ENCODE measurements at regions not wholly inside any gene's neighbourhood (a gene's known extent, or its start where the extent isn't known, plus 50 kb on each side); places are given as distances from the start of the nearest gene placed in this dataset.

DNA sequence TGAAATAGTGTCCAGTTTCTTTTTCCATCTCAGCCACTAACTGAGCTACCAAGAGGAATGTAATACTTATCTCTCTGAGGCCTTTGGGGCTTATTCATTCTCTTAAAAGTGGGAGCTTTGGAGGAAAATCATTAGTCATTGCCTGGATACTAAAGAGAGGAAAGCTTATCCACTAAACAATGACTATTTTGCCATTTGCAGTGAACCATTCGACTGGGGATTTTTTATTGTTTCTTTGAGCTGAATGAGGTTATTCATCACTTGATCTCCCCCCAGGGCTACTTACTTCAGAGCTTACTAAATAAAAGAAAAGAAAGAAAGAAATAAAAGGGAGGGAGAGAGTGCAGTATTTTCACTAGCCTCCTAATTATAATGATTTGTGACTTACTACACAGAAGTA, 1329.5 kb upstream of the TENM3 start:
- DNase-seq (ENCODE audit: low spot score): no peak

DNA sequence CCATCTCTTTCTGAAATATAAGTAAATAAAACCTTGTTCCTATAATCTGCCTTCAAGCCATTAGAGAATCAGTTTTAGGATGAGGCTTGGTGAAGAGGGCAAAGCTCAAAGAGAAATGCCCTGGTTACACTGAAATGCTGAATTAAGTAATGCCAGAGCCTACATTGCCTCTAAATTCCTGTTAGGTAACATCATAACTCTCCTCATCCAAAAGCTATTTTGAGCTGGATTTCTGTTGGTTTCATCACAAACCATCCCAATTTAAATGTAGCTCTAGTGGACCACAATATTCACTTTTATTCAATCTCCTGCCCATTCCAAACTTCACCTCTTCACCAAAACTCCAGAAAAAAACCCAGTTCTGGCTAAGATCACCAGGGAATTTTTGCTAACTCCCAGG, 1319.7 kb upstream of the TENM3 start:
- no peak for DNase-seq (ENCODE audit: low spot score)

DNA sequence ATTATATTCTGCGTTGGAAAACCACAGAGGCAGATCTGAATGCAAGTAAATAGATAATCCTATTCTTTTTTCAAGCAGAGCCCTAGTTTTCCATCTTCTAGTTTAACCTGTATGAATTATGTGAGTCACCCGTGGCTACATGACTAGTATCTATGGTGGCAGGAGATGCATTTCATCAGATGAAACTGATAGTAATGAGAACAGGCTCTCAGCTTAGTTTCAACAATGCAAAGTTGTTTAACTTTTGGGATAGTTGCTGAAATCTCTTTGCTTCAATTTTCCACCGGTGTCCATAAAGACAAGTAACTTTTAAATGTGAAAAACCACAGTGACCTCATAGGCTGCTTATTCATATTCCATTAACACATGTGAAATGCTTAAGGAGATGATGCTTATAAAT, 1317.4 kb upstream of the TENM3 start:
- DNase-seq (ENCODE audit: low spot score): no peak

DNA sequence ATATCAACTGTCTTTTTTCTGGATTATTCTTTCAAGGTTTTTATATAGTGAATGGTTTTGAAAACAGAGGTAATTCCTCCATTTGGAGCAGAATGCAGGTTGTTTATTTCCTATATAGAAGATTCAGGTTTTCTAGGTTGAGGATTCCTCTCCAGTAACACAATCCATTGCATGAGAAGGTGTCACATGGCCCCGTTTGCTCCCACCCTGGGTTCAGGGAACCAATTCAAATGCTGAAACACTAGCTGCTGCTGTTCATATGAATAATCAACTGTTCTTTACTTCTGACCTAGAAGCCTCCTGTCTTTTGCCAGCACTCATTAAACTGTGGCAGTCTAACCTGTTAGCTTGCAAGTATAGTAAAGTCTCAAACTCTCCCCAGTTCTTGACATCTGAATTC, 1316.9 kb upstream of the TENM3 start:
- no peak for DNase-seq (ENCODE audit: low spot score)

DNA sequence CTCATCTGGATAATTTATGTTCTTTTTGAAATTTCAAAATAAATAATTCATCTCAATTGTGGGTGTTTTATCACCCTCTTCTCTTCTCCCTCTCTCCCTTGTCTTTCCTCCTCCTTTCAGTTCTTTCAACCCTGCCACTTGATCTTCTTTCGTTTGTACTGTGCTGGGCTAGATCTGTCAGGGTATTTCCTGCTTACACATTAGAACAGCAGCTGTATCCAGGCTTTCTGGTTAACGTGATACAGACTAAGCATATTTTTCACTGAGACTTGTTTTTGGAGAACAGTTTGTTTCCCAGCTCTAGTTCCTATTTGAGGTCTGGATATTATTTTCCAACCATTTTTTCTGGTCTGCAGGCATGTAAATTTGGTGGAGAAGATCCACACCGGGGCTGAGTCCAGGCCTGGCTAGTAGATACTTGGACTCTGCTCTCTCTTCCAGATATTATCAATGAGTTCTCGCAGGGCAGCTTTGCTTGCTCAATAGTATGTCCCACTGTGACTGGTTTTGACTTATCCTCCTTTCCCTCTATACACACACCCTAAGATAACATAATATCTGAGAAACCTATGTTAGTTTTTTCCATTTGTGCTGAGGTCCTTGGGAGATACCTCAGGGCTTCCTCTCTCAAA, 1310.7 kb upstream of the TENM3 start:
- no peak for DNase-seq (ENCODE audit: low spot score)

DNA sequence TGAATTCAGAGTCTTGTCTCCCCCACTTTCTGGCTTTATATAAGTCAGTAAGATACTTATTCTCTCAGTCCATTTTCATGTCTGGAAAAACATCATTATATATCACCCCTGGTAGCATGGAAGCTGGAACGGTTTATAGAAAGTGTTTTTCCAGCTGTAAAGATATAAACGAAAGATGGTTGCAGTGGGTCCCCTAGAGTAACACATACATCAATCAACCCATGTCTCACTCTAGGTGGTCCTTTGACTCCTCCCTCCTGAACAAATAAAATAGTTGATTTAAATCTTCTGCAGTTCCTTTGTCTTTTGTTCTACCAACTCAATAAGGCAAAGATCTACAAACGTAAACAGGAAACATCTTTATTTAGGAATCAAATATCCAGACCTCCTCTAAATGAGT, 1306.1 kb upstream of the TENM3 start:
- DNase-seq (ENCODE audit: low spot score): no peak

DNA sequence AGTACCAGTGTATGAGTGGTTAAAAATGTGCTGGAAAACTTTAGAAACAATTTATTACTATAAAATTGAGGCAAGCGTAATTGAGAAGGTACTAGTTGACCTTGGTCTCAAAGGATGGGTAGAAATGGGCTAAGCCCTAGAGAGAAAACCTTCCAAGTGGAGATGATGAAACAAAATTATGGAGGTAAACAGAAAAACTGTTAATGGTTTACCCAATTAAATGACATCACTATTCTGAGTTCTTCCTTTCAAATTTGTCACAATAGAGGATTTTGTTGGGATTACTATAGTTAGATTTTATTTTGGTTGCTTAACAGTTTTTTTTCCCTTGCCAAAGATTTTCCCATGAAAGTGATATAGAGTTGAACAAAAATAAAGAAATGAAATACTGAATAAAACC, 1302.5 kb upstream of the TENM3 start:
- no peak for DNase-seq (ENCODE audit: low spot score)

DNA sequence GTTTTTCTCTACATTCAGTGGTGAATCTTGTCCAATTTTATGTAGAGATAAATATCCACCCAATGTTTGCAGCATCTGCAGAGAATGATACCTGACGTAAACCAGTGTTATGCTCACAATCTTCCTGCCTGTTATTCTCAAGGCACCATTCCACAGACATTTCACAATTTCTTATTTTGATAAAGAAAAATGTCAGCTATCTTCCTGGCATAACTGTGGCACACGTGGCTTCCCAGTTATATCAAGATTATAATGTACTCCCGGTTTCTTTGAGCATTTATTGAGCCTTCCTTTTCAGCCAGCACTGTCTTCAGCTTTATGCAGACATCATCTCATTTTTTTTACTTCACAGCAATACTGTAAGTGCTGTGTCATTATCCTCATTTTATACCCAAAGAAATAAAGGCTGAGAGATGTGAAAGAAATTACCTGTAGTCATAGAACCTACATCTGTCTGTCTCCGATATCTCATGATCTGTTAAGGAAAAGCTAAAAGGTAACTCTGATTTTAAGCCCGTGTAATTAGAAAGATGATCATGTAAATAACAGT, 1300.8 kb upstream of the TENM3 start:
- no peak for DNase-seq (ENCODE audit: low spot score)

DNA sequence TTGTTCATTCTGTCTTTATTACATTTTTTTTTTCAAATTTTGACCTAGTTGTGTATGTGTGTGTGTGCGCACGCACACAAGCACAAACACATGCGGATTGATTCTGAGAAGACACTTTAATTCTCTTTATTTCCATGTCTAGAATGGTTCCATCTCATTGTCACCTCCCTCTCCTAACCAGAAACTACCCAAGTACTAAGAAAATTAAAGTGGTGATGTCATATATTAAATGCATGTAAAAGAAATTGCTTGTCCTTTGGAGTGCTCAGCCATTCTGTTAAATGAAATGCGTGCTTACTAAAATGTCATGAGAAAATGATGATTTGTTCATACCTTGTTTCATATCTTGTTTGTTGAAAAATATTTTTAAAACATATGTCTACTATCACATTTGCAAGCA, 1297.0 kb upstream of the TENM3 start:
- DNase-seq (ENCODE audit: low spot score): no peak

DNA sequence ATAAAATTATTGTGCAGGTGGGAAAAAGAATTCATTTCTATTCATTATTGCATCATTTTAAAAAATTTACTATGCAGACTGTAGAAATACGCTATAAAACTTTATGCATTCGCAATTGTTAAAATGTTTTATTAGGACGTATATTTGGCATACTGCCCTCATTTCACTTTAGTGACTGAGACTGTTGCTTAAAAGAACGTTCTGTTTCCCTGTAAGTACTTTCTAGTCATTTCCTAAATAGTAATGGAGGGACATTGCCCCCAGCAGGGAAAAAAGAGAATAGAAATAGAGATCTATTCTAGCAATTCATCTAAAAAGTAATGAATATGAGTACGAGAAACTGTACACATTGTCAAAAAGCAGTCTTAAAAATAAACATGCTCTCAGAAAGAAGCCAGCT, 1295.8 kb upstream of the TENM3 start:
- no peak for DNase-seq (ENCODE audit: low spot score)

DNA sequence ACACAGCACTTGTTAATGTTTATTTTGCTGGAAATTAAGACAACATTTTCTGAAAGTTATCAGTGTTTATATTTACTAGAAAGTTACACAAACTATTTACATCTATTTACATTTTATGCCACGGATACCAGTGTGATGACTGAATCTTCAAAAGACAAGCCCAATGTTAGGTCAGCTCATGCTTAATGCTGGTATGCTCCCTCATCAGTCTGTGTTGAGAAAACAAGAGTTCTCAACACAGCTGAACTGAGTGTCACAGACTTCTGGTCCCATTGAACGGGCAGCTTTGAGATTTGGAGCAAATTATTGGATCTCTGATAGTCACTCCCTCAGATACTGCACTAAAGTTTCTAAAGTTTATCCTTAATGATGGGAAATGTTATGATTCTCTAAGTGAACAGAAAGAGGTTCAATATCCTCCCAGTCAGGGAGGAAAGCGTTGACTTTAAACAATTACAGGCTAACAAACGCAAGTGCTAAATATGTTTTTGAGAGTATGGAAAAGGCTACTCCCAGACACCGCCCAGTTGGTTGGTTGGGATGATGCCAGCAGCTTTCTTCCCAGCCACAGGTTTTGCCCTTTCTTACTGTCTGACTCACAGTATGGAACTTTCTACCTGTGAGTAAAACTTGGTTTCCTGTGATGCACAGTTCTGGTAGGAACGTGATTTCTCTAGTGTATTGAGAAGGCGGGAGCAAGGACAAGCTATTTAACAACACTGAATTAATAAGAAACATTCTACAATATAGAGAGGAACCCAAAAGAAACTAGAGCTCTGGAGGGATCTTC, 1293.6 kb upstream of the TENM3 start:
- DNase-seq (ENCODE audit: low spot score): no peak

DNA sequence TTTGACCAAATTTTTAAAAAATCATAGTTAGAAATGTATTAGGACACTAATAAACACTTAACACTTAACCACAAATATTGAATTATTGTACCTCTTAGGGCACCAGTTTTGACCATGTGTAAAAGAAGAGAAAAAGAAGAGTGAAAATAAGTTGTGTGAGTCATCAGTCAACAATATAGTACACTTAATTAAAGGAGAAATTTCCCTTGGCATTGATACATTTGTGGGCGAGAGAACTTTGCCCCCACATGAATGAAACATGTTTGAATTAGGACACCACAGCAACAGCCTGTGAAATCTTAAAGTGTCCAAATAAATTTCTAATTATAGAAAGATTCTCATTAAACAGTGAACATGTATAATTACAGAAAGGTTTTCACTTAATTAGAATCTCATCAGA, 1292.8 kb upstream of the TENM3 start:
- no peak for DNase-seq (ENCODE audit: low spot score)

DNA sequence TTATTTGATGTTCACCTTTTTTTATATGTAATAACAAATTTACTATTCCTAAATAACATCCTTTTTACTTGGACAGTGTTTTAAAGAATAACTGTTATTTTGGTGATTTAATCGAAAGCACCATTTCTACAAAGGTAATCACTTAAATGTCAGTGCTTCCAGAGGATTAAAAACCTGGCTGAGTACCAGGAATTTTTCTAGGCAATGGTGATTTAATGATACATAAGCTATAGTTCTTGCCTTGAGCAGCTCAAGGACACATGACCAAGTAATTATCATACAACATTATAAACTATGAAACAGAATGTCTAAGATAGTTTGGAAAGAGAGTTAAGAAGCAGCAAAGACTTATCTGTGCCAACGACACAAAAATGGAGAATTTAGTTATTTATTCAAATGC, 1291.9 kb upstream of the TENM3 start:
- DNase-seq (ENCODE audit: low spot score): no peak

DNA sequence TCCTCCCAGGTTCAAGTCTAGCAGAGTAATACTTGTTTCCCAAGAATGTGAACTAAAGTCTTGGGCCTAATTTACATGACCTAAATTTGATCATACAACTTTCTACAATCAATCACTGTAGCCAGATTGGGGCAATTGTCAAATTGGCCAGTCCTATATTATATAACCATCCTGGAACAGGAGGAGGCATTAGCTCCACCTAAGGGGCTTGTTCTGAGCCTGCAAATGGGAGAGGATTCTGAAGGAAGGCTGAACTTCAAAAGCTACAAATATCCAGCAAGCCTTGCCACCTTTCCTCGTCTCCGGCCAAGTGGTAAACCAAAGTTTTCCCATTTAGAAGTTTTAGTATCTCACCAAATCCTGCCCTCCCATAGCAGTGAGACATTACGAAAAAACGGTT, 1289.6 kb upstream of the TENM3 start:
- no peak for DNase-seq (ENCODE audit: low spot score)

DNA sequence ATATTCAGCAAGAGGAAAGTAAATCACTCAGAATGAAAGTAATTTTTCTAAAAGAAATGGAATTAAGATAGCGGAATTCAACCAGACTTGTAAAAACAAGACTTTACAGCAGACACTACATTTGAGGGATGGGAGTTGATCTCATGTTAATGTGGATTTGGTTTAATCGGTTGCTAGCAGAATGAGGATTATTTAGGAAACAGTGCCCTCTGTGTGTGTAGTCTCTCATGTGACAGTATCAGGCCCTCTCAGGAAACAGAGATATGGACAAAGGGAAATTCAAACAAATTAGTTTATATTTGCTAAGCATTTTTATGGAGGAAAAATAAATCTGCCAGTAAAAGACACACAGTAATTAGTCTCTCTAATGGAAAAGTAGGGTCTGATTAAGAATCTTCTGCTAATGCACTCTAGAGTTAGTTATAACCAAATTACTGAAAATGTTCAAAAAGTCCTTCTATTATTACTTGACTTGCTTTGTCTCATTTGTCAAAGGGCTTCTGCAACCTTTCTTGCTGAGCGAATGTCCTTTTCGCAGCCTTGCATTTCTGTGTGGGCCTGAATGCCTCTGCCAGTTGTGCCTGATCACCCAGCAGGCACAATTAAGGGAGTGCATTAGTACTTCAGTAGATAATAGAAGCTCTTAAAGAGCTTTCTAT, 1282.3 kb upstream of the TENM3 start:
- DNase-seq (ENCODE audit: low spot score): no peak

DNA sequence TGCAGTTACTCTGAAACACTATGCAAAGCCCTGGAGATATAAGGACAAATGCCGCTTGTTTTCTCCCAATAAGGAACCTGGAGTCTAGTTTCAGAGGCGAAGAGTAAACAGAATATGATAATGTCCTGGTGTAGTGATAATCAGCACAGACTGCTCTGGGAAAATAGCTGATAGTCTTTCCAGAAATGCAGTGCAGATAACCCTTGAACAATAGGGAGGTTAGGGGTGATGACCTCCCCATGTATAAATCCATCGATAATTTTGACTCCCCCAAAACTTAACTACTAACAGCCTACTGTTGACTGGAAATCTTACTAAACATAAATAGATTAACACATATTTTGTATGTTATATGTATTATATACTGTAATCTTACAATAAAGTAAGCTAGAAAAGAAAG, 1280.9 kb upstream of the TENM3 start:
- no peak for DNase-seq (ENCODE audit: low spot score)

DNA sequence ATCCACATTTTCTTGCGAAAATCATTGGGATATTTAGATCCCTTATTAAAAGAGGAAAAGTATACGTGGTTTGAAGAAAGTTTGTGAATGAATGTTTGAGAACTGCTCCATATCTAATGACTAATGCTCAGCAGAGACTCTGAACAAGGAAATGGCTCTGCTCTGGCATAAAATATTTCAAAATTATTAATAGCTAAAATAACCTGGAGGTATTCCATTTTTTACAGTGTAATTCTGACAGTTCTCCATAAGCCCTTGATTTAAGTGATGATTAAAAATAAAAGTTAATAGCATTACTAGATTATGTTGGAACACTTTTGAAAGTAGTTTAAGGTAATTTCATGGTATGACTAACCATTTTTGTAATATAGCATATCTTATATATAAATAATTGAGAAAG, 1276.9 kb upstream of the TENM3 start:
- no peak for DNase-seq (ENCODE audit: low spot score)

DNA sequence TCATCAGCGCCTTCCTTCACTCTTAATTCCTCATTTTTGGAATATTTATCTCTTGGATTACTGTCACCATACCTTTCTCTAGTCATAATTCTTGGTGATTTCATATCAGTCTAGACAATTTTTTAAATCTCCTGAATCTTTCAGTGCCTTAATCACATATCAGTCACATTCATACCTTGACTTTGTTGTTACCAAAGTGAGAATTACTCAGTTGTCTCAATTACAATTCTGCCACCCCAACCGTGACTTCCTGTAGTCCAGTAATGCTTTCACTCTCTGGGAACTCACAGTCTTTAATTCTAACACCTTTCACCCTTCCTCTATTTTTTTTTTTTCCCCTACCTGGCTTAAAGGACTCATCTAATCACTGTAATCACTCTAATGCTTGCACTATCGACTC, 1275.3 kb upstream of the TENM3 start:
- DNase-seq (ENCODE audit: low spot score): no peak

DNA sequence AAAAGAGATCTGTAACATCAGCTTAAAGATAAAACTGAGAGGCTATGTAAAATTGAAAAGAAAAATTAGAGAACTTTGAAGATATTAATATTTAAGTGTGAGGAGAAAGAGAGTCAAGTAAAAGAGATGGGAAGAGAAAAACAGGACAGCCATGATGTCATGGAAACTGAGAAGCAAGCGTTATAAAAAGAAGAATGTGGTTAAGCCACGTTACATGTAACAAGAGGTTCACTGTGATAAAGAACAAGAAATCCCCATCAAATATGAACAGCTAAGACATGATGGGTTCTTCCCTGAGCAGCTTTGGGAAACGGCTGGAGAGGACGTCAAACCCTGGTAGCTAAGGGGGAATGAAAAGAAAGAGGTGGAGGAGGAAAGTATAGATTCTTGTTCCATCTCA, 1269.3 kb upstream of the TENM3 start:
- DNase-seq (ENCODE audit: low spot score): no peak

DNA sequence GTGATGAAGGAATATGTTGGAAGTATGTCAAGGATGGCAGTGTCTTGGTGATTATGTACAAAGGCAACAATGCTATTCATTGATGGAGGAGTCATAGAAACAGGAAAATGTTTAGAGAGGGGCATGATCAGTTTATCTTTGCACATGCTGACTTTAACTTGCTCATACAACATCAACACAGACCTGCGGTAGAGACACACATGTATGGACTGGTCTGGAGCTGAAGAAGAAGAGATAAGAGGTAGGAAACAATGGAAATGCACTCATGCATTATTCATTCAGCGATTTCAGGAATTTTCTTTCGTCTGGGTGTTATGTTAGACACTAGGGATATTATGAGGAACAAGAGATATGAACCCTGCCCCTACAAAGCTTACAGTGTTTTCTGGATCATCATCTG, 1252.3 kb upstream of the TENM3 start:
- no peak for DNase-seq (ENCODE audit: low spot score)

DNA sequence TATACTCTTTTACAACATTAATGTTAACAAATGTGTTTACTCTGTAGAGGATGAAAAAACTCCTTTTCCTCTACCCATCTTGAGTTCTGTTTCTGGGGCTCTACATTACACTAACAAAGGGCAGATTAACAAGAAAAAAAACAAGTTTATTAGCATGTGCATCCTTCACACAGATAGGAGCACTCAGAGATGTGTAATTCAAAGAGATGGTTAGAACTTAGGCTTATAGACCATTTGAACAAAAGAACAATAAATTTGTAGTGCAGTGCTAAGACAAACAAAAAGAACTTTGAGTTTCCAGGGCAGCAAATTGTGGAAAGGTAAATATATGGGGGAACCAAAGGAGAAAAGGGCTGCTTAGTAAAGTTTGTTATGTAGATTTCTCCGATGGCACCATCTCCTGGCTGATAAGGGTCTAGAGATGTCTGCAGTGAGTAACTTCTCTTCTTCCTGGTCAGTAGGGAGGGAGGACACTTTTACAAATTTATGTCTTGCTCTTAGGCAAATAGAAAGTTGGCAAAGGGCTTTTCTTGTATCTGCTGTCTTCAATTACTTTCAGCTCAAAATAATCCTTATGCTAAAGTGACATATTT, 1249.9 kb upstream of the TENM3 start:
- no peak for DNase-seq (ENCODE audit: low spot score)

DNA sequence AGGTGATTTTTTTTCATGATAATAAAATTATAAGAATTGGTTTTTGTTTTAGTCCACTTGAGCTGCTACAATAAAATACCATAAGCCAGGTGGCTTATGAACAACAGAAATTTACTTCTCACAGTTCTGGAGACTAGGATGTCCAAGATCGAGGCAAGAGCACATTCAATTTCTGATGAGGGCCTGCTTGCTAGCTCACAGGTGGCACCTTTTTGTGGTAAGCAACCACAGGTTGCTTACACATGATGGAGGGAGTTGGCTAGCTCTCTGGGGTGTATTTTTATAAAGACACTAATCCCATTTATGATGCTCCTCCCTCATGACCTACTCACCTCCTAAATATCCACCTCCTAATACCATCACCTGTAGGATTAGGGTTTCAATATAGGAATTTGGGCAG, 1248.5 kb upstream of the TENM3 start:
- DNase-seq (ENCODE audit: low spot score): no peak

DNA sequence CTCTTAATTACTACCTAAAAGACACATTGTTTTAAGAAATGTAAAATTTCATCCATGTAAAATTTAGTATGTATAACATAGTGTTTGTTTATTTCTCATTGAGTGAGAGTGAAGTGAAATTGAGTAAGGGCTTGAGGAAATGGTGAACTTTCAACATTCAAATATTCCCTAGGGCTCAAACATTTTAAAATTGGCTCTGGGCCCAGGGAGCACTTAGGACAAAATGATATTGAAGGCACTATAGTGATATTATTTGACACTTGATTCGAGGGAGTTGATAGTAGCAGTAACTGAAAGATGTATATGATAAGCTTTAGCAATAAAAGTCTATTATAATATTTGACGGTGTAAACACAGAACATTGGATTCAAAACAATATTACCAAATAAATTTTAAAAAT, 1244.0 kb upstream of the TENM3 start:
- no peak for DNase-seq (ENCODE audit: low spot score)
